ENCODE measurements at regions not wholly inside any gene's neighbourhood (a gene's known extent, or its start where the extent isn't known, plus 50 kb on each side); places are given as distances from the start of the nearest gene placed in this dataset.

DNA sequence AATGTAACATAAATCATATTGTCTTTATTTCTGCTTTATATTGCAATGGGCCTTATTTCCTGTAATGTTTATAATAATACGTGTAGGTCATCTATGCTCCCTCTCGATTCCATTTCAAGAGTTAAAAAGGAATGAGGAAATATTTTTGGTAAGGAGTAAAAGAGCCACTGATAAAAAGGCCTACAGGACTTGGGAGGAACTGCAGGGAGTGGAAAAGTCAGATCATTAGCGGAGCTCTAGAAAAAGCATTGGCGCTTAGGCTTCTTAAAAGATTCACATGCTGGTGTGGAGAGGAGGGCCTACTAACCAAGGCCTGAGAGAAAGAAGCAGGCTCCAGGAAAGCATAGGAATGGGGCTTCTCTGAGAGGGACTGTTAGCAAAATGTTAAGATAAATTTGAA is 82.9 kb upstream of the PNPLA4 start:
- no peaks in the 10 kb centered on the region for H3K36me3 ChIP-seq
- no peaks in the 10 kb centered on the region for H3K27me3 ChIP-seq
- no peaks in the 10 kb centered on the region for H3K4me1 ChIP-seq
- TF ChIP-seq POLR2AphosphoS5 (IDR thresholded peaks at IDR 0.05) (no peak), POLR2A (IDR thresholded peaks at IDR 0.05) (no peak)
- TF ChIP-seq, protein P1, sequence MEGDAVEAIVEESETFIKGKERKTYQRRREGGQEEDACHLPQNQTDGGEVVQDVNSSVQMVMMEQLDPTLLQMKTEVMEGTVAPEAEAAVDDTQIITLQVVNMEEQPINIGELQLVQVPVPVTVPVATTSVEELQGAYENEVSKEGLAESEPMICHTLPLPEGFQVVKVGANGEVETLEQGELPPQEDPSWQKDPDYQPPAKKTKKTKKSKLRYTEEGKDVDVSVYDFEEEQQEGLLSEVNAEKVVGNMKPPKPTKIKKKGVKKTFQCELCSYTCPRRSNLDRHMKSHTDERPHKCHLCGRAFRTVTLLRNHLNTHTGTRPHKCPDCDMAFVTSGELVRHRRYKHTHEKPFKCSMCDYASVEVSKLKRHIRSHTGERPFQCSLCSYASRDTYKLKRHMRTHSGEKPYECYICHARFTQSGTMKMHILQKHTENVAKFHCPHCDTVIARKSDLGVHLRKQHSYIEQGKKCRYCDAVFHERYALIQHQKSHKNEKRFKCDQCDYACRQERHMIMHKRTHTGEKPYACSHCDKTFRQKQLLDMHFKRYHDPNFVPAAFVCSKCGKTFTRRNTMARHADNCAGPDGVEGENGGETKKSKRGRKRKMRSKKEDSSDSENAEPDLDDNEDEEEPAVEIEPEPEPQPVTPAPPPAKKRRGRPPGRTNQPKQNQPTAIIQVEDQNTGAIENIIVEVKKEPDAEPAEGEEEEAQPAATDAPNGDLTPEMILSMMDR (IDR thresholded peaks at IDR 0.05), result no peak
- DNase-seq (ENCODE audit: low spot score in 2 of 2), result no peak
- H3K27ac ChIP-seq, result no peak overlapping the region
- H3K9me3 ChIP-seq, result no peaks in the 10 kb centered on the region
- intact Hi-C loops (cut with DNase I; ENCODE audit: low total_unique reads), result no loop called here
- no peak overlapping the region for H3K4me3 ChIP-seq

DNA sequence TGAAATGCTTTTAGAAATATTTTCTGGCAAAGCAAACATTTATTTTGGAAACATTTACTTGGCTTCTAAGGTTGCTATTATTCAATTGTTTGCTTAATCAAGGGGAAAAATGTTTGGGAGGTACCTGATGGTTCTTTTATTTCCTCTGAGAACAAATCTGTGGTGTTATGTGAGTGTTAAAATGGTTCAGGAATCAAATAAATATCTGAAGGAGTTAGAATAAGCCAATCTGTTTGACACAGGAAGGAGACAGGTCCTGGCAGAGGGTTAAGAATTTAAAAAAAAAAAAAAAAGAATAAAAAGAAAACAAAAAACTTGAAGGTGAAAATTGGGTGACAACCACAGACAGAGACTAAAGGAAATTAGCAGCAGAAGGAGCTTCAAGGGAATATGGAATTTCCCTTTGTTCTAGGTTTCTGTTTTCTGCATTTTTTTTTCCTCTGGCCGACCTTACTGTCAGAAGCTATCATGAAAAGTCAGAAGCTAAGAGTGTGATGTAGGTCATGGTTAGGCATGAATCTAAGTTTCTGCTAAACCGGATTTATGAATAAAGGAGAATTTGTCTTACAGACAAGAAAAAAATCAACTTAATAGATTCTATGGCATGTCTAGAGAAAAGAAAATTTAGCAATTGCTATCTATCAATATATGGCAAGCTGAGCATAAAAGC is 78.6 kb upstream of the PNPLA4 start:
- H3K27ac ChIP-seq, result no peak overlapping the region
- no peaks in the 10 kb centered on the region for H3K9me3 ChIP-seq
- no peak for DNase-seq (ENCODE audit: low spot score in 2 of 2)
- H3K4me1 ChIP-seq, result no peaks in the 10 kb centered on the region
- TF ChIP-seq POLR2AphosphoS5 (IDR thresholded peaks at IDR 0.05), result no peak
- TF ChIP-seq POLR2A (IDR thresholded peaks at IDR 0.05), result no peak
- TF ChIP-seq, protein P1 (IDR thresholded peaks at IDR 0.05), result no peak
- intact Hi-C loops (cut with DNase I; ENCODE audit: low total_unique reads), result no loop called here
- no peak overlapping the region for H3K4me3 ChIP-seq
- no peaks in the 10 kb centered on the region for H3K27me3 ChIP-seq
- H3K36me3 ChIP-seq, result no peaks in the 10 kb centered on the region

DNA sequence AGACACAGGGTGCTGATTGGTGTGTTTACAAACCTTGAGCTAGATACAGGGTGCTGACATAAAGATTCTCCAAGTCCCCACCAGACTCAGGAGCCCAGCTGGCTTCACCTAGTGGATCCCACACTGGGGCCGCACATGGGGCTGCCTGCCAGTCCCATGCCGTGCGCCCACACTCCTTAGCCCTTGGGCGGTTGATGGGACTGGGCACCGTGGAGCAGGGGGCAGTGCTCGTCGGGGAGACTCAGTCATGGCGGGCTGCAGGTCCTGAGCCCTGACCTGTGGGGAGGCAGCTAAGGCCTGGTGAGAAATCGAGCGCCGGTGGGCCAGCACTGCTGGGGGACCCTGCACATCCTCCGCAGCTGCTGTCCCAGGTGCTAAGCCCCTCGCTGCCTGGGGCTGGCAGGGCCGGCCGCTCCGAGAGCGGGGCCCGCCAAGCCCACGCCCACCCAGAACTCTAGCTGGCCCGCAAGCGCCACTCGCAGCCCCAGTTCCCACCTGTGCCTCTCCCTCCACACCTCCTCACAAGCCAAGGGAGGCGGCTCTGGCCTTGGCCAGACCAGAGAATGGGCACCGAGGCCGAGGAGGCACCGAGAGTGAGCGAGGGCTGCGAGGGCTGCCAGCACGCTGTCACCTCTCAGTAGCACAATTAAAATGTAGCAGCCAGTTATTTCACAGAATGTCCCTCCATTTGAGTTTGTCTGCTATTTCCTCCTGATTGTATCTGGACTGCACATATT is 76.1 kb upstream of the PNPLA4 start:
- intact Hi-C loops (cut with DNase I; ENCODE audit: low total_unique reads), result loop anchor here (5.0 kb wide), 1 partner anchor 174 kb away; no protein-coding TSS in a partner anchor
- Histone ChIP-seq H3K4me3 (no peak overlapping the region), H3K36me3 (no peaks in the 10 kb centered on the region), H3K9me3 (peaks cover 3 to 5% of the 10 kb centered on the region in 2 donors), H3K27ac (no peak overlapping the region), H3K27me3 (no peaks in the 10 kb centered on the region), H3K4me1 (no peaks in the 10 kb centered on the region)
- DNase-seq (ENCODE audit: low spot score in 2 of 2), result no peak
- TF ChIP-seq, protein P1 (IDR thresholded peaks at IDR 0.05), result no peak
- no peak for TF ChIP-seq POLR2AphosphoS5 (IDR thresholded peaks at IDR 0.05)
- no peak for TF ChIP-seq POLR2A (IDR thresholded peaks at IDR 0.05)

DNA sequence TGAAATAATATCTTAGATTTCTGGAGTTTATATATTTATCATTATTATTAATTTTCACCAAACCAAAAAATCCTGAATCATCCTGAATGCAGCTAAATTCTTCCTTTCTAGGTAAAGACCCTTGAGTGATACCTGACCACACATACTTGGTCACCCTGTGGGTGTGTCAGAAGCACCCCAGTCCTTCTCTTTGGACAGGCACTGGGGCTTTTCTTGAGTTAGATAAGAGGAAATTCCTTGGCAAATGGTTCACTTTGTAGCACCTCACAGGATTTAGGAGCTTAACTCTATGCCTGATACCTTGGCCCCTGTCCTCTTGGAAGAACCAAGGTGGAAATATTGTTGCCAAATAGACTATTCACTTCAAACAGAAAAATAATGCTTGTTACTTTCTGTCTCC is 69.6 kb upstream of the PNPLA4 start:
- TF ChIP-seq, protein P1 (IDR thresholded peaks at IDR 0.05), result no peak
- TF ChIP-seq POLR2A (IDR thresholded peaks at IDR 0.05) (no peak), POLR2AphosphoS5 (IDR thresholded peaks at IDR 0.05) (no peak)
- no peak overlapping the region for H3K4me3 ChIP-seq
- H3K36me3 ChIP-seq, result no peaks in the 10 kb centered on the region
- no peak overlapping the region for H3K27ac ChIP-seq
- intact Hi-C loops (cut with DNase I; ENCODE audit: low total_unique reads), result no loop called here
- no peaks in the 10 kb centered on the region for H3K4me1 ChIP-seq
- no peak for DNase-seq (ENCODE audit: low spot score in 2 of 2)
- no peaks in the 10 kb centered on the region for H3K27me3 ChIP-seq
- peaks cover 3 to 5% of the 10 kb centered on the region in 2 donors for H3K9me3 ChIP-seq

DNA sequence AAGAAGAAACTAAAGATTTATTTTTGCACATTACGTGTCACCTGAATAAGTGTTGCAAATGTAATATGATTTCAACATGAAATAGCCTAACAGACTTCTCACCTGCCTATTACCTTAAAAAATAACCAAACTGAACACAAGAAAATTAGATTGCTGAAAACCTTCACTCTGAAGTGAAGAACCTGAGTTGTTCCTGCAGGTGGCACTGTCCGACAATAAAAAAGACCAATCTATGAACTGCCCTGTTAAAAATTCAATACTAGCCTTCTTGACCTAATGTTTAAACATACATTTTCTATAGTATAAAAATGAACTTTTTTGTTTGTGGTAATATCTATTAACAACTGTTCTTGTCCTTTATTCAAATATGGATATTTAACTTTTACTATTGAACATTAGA is 69.2 kb upstream of the PNPLA4 start:
- Histone ChIP-seq H3K9me3 (peaks cover 3 to 5% of the 10 kb centered on the region in 2 donors), H3K27me3 (no peaks in the 10 kb centered on the region), H3K4me3 (no peak overlapping the region), H3K27ac (no peak overlapping the region), H3K36me3 (no peaks in the 10 kb centered on the region), H3K4me1 (no peaks in the 10 kb centered on the region)
- TF ChIP-seq, protein P1 (IDR thresholded peaks at IDR 0.05), result peak; percentile 33 to 53 (median 43)
- TF ChIP-seq POLR2A (IDR thresholded peaks at IDR 0.05), result no peak
- intact Hi-C loops (cut with DNase I; ENCODE audit: low total_unique reads), result no loop called here
- DNase-seq (ENCODE audit: low spot score in 2 of 2), result no peak

All from breast epithelium (tissue), 4 donors.